ENCODE measurements at regions not wholly inside any gene's neighbourhood (a gene's known extent, or its start where the extent isn't known, plus 50 kb on each side); places are given as distances from the start of the nearest gene placed in this dataset.

DNA sequence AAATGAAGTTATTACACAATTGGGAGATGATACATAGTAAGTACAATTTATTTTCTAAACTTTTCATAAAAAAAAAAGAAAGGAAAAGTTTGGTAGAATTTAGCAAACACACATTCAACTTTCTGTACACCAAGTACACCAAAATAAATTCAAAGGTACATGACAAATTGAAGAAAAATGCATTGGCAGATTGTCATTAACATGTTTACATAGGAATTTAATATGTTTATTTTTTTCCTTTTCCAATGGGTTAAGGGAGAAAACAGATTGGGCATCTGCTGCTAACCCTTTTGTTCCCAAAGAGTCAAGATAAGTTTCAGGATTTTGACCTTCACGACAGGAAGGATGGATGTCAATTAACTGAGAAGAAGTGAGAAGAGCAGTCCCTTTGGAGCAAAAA, 620.4 kb downstream of the XIRP2 start:
- no peak for DNase-seq (ENCODE audit: low read depth in 2 of 2)

DNA sequence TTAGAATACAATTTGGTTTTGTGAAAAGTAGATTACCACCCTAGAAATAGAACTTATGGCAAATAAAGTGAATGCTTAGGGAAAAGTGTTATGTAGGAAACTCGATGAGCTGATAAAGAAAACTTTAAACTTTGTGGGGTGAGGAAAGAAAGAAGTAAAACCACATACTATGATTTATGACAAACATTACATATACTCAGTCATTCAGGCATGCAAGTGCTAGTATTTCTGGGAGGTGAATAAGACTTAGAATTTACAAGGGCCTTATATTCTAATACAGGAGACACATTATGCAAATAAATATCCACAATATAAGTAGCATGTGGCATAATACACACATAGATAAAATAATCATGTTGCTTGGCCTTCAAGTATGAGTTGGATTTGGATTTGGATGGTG, 618.1 kb downstream of the XIRP2 start:
- DNase-seq (ENCODE audit: low read depth in 2 of 2), result no peak

DNA sequence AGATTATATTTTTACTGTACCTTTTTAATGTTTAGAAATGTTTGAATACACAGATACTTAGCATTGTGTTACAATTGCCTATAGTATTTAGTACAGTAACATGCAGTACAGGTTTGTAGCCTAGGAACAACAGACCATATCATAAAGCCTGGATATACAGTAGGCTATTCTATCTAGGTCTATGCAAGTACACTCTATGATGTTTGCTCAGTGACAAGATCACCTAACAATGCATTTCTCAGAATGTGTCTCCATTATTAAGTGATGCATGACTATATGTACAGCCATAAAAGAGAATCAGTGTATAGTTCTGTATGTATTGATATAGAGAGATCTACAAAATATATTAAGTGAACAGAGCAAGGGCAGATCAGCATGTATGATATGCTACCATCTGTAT, 616.4 kb downstream of the XIRP2 start:
- no peak for DNase-seq (ENCODE audit: low read depth in 2 of 2)

DNA sequence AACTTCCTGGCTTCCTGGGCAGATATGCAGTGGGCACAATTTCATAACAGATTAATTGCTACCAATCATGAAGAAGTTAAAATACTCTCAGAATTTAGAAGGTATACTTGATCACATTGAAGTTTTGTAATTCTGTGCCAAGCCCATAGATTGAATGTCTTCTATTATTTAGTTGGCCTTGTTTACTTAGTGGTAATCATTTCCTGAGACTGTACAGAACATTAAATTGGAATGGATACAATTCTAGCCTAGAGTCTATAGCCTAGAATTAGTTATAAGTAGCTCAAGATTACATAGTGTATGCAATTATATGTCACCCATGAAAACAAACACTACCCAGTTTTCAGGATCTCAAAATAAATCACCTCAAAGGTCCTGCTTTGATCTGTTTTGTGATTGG, 615.8 kb downstream of the XIRP2 start:
- DNase-seq (ENCODE audit: low read depth in 2 of 2), result no peak

DNA sequence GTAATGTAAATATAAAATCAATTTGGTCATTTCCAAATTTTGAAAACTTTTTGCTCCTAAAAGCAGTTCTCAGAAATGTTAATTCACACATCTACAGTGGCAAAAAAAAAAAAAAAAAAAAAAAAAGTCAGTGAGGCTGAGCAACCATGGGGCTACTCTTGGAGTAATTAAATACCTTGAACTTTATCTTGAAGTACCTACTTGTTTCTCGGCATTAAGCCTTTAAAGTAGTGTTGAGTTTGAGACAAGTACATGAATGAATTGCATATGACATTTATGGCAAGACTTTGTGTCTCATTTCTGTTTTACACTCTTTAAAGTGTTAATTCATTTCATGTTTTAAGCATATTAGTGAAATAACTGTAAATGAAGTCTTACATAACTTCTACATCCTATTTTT, 613.3 kb downstream of the XIRP2 start:
- DNase-seq (ENCODE audit: low read depth in 2 of 2), result no peak

DNA sequence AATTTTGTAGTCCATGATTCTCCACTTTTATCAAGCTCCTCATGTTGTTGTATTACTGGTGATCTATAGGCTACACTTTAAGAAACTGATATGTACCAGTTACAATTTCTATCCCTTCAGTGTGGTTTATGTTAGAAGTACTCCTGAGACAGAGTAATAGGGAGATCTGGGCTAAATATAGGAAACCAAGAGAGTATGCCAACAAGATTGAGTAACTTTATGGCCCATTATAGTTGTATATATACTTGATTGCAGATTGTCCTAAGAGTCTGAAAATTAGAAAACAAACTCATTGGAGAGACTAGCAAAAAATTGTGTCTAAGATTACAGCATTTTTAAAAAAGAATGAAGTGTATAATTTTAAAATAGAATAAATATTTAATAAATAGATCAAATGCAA, 605.6 kb downstream of the XIRP2 start:
- no peak for DNase-seq (ENCODE audit: low read depth in 2 of 2)

DNA sequence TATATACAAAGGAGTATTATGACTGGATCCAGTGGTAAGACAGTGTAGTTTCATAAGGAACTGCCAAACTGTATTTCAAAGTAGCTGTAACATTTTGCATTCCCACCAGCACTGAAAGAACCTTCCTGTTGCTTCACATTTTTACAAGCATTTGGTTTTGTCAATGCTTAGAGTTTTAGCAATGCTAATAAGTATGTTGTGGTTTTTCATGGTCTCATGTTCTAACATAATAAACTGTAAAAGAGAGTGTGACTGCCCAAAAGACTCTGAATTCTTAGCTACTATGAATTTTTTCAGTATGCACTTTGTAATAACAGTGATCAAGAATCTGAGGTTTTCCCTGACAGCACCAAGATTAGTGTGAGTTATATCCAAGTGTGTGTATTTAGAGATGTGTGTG, 604.2 kb downstream of the XIRP2 start:
- DNase-seq (ENCODE audit: low read depth in 2 of 2), result no peak

DNA sequence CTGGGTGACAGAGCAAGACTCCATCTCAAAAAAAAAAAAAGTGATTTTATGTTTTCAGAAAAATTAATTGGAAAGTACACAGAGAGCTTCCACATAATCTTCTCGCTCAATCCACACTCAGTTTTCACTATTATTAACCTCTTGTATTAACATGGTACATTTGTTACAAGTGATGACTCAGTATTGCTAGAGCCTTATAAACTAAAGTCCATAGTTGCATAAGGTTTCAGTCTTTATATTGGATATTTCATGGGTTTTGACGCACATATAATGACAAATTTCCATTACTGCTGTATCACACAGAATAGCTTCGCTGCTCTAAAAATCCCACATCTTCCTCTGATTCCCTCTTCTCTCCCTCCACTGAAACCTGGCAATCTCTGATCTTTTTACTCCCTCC, 603.5 kb downstream of the XIRP2 start:
- no peak for DNase-seq (ENCODE audit: low read depth in 2 of 2)

DNA sequence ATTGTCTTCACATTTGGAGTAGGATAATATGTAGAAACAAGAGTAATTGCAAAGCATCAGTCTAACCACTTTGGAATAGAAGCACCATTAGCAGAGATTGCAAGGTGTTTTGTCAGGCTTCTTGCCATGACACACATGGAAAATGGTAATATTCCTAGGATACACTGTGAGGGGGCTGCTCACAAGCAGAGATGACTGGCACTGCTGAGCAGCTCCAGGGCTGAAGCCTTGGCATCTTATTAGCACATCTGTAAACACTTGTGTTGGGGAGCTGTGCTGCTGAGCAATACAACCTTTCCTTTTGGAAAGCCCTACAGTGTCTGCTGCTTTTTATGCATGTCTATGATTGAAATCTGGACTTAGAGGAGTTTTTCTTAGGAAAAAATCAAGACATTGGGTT, 602.2 kb downstream of the XIRP2 start:
- no peak for DNase-seq (ENCODE audit: low read depth in 2 of 2)

DNA sequence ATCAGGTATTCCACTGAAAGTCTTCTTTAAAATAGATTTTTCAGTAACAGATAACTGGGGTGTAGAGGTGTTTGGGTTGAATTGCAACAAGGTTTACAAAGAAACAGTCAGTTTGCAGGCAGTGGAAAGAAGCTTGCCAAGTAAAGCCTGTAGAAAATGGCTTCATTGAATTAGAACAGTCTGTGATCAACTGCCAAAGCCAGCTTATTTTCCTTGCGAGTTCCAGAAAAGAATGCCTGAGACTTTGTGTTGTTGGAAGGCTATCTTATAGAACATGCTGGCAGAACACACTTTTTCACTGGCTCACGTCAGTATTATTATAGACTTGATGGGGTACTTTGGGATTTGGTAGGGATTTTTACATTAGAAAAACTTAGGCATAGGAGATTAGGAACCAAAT, 601.0 kb downstream of the XIRP2 start:
- no peak for DNase-seq (ENCODE audit: low read depth in 2 of 2)

DNA sequence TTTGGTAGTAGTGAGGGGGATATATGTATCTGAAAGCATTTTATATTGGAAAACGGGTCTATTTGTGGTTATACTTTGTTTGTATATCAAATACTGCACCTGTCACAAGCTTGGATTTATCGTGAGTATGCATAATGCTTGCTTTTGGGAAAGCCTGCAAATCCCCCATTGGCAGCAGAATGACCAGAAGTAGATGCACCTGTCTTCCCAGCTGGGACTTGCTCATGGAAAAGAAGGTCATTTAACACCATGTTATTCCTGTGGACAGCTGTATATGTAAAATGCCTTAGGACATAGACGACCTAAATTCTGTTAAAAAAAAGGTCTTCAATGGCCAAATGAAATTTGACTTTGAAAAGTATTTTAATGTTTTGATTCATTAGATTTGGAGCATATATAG, 599.4 kb downstream of the XIRP2 start:
- no peak for DNase-seq (ENCODE audit: low read depth in 2 of 2)

DNA sequence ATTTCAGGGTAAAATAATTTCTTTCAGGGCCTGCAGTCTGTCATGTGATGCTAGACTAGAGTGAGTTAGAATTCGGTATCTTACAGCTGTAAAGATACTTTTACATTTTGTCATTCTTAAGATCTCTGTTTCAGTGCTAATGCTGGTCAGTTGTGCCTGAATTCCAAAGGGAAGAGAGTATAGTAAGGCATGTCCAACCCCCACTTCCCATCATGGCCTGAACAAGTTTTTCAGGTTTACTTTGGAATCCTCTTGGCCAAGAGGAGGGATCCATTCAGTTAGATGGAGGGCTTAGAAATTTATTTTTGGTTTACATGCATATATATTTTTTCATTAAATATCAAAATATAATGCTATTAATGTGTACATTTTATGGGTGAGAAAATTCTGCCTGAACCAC, 596.6 kb downstream of the XIRP2 start:
- no peak for DNase-seq (ENCODE audit: low read depth in 2 of 2)

DNA sequence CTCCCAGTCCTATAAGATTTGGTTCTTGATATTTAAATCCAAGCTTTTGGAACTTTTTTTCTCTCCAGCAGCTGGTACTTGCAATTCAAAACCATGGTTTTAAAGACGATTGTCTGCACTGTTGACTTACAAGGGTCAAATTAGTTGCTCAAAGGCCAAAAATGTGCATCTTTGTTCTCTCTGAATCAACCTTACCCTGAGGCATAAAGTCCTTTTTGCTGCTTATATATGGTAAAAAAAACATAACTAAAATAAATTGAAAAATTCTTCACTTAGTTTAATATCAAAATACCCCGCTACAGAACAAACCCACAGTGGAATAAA, 592.7 kb downstream of the XIRP2 start:
- no peak for DNase-seq (ENCODE audit: low read depth in 2 of 2)

DNA sequence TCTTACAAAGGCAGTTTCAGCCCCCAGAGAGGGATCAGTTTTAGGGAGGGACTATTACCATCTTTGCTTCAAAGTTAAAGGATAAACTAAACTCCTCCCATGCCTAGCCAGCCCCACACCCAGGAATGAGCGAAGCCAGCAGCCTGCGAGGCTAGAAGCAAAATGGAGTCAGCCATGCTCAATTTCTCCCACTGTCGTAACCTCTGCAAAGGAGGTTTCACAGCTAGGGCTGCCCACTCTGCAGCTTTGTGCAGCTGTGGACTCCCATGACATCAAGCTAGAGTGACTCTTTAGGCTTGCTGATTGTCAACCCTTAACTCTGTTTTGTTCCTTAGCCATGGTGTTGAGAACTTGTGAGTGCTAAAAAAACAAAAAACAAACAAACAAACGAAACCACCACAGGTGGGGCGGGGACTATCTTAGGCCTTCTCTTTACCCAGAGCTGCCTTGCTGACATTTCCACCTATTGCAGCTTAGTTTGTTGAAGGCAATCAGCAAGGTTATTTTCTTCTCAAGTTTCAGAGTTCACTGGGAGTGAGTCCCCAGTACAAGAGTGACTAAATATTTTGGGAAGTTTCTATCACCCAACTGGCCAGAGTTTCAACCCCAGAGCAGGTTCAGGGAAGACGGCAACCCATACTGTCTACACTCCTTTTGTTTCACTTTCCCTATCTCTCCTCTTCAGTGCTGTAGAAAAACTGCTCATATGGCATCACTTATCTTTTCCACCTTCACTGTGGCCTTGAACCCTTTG, 592.1 kb downstream of the XIRP2 start:
- no peak for DNase-seq (ENCODE audit: low read depth in 2 of 2)

DNA sequence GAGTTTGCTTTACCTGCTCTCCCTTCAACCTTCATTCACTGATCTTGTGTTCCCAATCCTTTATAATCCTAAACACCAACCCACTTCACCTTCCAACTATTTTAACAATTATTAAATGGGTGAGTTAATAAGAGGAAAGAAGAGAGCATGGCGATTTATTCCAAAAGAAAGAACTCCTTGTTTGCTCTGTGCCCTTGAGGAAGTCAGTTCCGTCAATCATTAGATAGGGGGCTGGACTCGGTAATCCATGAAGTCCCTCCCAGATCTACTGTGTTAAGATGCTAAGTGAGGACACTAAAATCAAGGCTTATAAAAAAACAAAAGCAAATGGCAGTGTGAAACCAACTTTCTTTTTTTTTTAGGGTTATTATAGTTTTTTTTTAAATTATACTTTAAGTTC, 589.9 kb downstream of the XIRP2 start:
- no peak for DNase-seq (ENCODE audit: low read depth in 2 of 2)

DNA sequence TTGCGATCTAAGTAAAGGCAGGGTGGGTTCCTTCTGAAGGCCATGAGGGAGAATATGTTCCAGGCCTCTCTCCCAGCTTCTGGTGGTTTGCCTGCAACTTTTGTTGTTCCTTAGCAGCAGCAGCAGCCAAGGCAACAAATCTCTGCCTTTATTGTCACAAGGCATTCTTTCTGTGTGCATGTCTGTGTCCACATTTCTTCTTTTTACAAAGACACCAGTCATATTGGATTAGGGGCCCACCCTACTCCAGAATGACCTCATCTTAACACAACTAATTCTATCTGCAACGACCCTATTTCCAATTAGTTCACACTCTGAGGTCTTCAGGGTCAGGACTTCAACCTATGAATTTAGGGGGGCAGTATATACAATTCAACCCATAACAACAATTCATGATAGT, 587.5 kb downstream of the XIRP2 start:
- DNase-seq (ENCODE audit: low read depth in 2 of 2), result no peak

DNA sequence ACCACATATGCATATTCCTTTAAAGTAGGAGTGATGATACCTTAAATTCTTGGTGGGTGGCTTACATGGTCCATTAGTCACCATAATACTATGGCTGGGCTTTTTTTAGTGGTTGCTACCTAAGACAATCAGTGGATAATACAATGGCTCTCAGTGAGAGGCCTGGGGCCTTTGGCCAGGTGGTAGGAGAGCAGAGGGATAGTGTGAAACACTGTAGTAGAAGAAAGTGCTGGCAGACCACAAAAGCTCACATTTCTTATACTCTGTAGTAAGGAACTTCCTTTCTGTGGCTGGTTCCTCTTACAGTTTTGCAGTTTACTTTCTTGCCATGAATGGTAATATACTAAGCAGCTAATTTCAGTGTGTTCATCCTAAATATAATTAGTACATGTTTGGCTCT, 583.5 kb downstream of the XIRP2 start:
- DNase-seq (ENCODE audit: low read depth in 2 of 2), result no peak

DNA sequence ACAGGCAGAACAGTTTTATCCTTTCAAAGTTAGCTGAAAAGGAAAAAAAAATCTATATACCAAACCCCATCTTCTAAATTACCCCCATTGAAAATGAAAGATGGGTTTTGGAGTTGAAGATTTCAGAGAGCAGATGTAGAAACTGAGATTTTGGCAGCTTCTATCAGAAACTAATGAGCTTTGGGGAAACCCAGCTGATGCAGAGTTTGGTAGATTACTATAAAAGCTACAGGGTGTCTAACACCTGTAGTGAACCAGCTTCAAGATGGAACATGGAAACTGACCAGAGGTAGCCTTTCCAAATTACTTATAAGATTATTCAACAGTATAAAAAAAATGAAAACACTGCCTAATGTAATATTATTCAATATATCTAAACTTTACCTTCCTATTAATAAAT, 583.1 kb downstream of the XIRP2 start:
- no peak for DNase-seq (ENCODE audit: low read depth in 2 of 2)

DNA sequence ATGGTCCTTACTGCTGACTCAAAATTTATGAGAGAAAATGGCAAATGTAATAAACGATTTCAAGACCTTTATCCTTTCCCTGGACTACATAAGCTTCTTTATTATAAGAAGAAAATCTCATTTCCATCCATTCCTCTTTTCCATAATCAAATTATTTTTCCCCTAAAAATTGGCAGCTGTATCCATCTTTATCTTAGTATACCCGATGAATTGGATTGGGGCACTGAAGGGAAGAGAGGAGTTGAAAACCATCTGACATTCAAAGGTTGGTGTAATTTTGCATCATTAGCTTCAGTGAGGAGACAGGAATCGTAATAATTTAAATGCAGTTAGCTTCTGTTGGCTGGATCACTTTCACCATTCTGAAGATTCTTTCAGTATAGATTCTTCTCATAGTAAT, 574.1 kb downstream of the XIRP2 start:
- no peak for DNase-seq (ENCODE audit: low read depth in 2 of 2)

DNA sequence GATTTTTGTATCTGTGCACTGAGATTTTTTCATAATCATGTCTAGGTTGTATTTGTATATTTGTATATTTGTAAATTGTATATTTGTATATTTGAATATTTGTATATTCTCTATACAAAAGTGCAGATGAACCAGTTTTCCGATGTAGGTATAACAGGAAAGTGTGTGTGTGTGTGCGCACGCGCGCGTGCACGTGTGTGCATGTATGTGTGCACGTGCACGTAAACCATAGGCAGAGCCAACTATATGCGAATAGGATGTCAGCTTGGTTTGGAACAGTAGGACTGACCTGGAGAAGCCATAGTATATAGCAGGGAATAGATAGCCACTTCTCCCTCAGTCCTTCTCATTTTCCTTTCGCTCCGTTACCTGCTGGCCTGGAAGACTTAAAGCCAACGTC, 565.8 kb downstream of the XIRP2 start:
- no peak for DNase-seq (ENCODE audit: low read depth in 2 of 2)

DNA sequence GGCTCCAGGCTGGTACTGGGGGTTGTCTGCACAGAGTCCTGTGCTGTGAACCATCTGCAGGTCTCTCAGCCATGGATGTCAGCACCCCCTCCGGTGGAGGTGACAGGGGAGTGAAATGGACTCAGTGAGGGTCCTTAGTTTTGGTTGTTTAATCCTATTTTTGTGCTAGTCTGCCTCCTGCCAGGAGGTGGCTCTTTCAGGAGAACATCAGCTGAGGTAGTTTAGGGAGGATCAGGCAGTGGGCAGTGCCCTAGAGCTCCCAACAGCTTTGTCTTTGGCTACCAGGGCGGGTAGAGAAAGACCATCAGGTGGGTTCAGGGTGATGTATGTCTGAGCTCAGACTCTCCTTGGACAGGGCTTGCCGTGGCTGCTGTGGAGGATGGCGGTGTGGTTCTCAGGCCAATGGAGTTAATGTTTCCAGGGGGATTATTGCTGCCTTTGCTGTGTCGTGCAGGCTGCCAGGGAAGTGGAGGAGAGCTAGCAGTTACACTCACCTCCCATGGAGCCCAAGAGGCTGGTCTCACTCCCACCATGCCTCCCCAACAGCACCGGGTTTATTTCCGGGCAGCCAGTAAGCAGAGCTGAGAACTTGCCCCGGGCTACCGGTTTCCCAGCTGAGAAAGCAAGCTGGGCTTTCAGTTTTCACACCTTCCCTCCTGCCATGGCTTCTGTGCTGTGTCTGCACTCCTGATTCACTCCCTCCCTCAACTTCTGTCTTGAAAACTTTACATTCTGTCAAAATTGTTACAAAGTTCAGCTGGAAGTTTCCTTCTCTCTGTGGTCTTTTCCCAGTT, 563.4 kb downstream of the XIRP2 start:
- no peak for DNase-seq (ENCODE audit: low read depth in 2 of 2)

DNA sequence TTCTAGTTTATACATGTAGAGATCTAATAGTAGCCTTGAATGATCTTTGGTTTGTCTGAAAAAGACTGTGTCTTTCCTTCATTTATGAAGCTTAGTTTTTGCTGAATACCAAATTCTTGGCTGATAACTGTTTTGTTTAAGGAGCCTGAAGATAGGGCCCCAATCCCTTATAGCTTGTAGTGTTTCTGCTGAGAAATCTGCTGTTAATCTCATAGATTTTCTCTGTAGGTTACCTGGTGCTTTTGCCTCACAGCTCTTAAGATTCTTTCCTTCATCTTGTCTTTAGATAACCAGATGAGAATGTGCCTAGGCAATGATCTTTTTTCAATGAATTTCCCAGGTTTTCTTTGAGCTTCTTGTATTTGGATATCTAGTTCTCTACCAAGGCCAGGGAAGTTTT, 562.1 kb downstream of the XIRP2 start:
- DNase-seq (ENCODE audit: low read depth in 2 of 2), result no peak

DNA sequence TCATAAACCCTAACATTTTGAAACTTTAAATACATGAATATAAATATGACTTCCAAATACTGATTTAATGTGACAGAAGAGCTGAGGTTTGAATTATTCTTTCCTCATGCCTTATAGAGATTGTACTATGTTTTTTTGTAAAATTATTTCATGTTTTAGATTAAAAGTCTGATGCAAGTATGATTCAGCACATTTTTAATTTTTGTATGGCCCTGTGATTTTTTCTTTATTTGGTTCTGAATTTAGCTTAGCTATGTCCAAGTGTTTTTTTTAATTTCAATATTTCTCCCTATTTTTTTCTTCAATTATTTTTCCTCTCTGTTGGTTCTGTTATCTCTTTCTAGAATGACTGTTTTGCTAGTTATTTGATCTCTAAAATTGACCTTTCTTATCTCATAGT, 552.1 kb downstream of the XIRP2 start:
- DNase-seq (ENCODE audit: low read depth in 2 of 2), result no peak

DNA sequence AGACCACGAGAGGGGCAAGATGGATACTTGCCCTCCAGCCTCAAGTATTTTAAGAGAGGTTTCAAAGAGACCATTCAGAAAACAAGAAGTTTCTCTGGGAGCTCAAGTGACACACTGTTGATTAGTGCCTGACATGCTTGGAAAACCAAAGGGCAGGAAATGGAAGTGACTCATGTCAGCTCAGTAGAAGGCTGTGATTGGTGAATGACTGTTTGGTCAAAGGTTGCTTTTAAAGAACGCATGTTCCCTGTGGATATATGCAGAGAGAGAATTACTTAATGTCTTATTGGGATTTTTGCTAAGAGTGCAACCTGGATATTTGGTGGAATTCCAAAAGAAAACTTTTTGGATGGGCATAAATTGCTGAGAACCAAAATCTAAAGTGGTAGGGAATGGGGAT, 549.9 kb downstream of the XIRP2 start:
- no peak for DNase-seq (ENCODE audit: low read depth in 2 of 2)

Data from lung microvascular endothelial cell (primary cell).